Ishikawa (cell line): ENCODE measurements at regions not wholly inside any gene's neighbourhood (a gene's known extent, or its start where the extent isn't known, plus 50 kb on each side); places are given as distances from the start of the nearest gene placed in this dataset.

Experiments used
- CEBPB ChIP-seq: IDR thresholded peaks from 2 replicates; pipeline ENCODE4 v1.6.1; 2012
- CREB1 ChIP-seq: IDR thresholded peaks from 2 replicates; pipeline ENCODE4 v1.6.1; 2012; ENCODE audit warnings: low read depth
- EGR1 ChIP-seq: IDR thresholded peaks from 2 replicates; pipeline ENCODE4 v1.6.1; 2012
- EP300 ChIP-seq: IDR thresholded peaks from 2 replicates; pipeline ENCODE4 v1.6.1; 2012; ENCODE audit warnings: borderline replicate concordance
- FOXM1 ChIP-seq: IDR thresholded peaks from 2 replicates; pipeline ENCODE4 v1.6.1; 2012; ENCODE audit warnings: low read depth, borderline replicate concordance
- MAX ChIP-seq: IDR thresholded peaks from 2 replicates; pipeline ENCODE4 v1.6.1; 2012
- NFIC ChIP-seq: IDR thresholded peaks from 2 replicates; pipeline ENCODE4 v1.6.1; 2012
- RAD21 ChIP-seq: IDR thresholded peaks from 2 replicates; pipeline ENCODE4 v1.6.1; 2012; ENCODE audit warnings: low read depth
- REST ChIP-seq: IDR thresholded peaks from 2 replicates; pipeline ENCODE4 v1.6.1; 2012; ENCODE audit warnings: low read depth, mild to moderate bottlenecking
- TAF1 ChIP-seq: IDR thresholded peaks from 2 replicates; pipeline ENCODE4 v1.6.1; 2012; ENCODE audit warnings: low read depth, mild to moderate bottlenecking
- TCF12 ChIP-seq: IDR thresholded peaks from 2 replicates; pipeline ENCODE4 v1.6.1; 2012; ENCODE audit warnings: low read depth
- TEAD4 ChIP-seq: IDR thresholded peaks from 2 replicates; pipeline ENCODE4 v1.6.1; 2012
- USF1 ChIP-seq: IDR thresholded peaks from 2 replicates; pipeline ENCODE4 v1.6.1; 2012
- YY1 ChIP-seq: IDR thresholded peaks from 2 replicates; pipeline ENCODE4 v1.6.1; 2012; ENCODE audit warnings: low read depth
- ZBTB7A ChIP-seq: IDR thresholded peaks from 2 replicates; pipeline ENCODE4 v1.6.1; 2012; ENCODE audit warnings: low read depth

- TF ChIP-seq CREB1: no peak
- TF ChIP-seq RAD21: no peak
- no peak for TF ChIP-seq TAF1
These were observed 354.6 kb downstream of the FSIP2 start for GRCh38 chr2:186093174-186093573.

- TF ChIP-seq YY1: no peak
- TF ChIP-seq REST: no peak
- no peak for TF ChIP-seq USF1
- TF ChIP-seq EGR1: no peak
- no peak for TF ChIP-seq EP300
- TF ChIP-seq ZBTB7A: no peak
- no peak for TF ChIP-seq TAF1
- TF ChIP-seq NFIC: no peak
- no peak for TF ChIP-seq TEAD4
- TF ChIP-seq CREB1: no peak
- TF ChIP-seq MAX: no peak
These were observed 360.2 kb downstream of the FSIP2 start for GRCh38 chr2:186098821-186099220.

- no peak for TF ChIP-seq MAX
- TF ChIP-seq CEBPB: no peak
- TF ChIP-seq NFIC: no peak
- no peak for TF ChIP-seq EGR1
- TF ChIP-seq YY1: no peak
- TF ChIP-seq TCF12: no peak
- no peak for TF ChIP-seq REST
These were observed 361.2 kb downstream of the FSIP2 start for GRCh38 chr2:186099826-186100225.

- no peak for TF ChIP-seq TCF12
- TF ChIP-seq USF1: no peak
- TF ChIP-seq TAF1: no peak
- no peak for TF ChIP-seq CEBPB
- TF ChIP-seq FOXM1: no peak
- no peak for TF ChIP-seq EP300
- TF ChIP-seq NFIC: no peak
- no peak for TF ChIP-seq MAX
- no peak for TF ChIP-seq YY1
These were observed 362.0 kb downstream of the FSIP2 start for GRCh38 chr2:186100636-186101035.

GRCh38 chr2:186101616-186102015 lies 363.0 kb downstream of the FSIP2 start:
- TF ChIP-seq TEAD4 (no peak), CREB1 (no peak), MAX (no peak), TAF1 (no peak), CEBPB (no peak), EGR1 (no peak)

- no peak for TF ChIP-seq CREB1
These were observed 364.7 kb downstream of the FSIP2 start for GRCh38 chr2:186103276-186103675.

- TF ChIP-seq MAX (no peak), ZBTB7A (no peak), TAF1 (no peak), TCF12 (no peak), EGR1 (no peak), NFIC (no peak), REST (no peak), TEAD4 (no peak), YY1 (no peak), RAD21 (no peak), CEBPB (no peak), CREB1 (no peak), EP300 (no peak), USF1 (no peak), FOXM1 (no peak)
These were observed 366.6 kb downstream of the FSIP2 start for GRCh38 chr2:186105016-186105724.
